HL-60 (cell line): ENCODE measurements at regions not wholly inside any gene's neighbourhood (a gene's known extent, or its start where the extent isn't known, plus 50 kb on each side); places are given as distances from the start of the nearest gene placed in this dataset.

Experiments used
- GABPA ChIP-seq: IDR thresholded peaks from 2 replicates; pipeline ENCODE4 v1.6.1; 2012; ENCODE audit warnings: low read depth
- POLR2AphosphoS5 ChIP-seq: IDR thresholded peaks from 2 replicates; pipeline ENCODE4 v1.6.1; 2012; ENCODE audit warnings: low read depth
- SPI1 ChIP-seq: IDR thresholded peaks from 2 replicates; pipeline ENCODE4 v1.6.1; 2012; ENCODE audit warnings: low read depth, mild to moderate bottlenecking, borderline replicate concordance
- TF ChIP-seq, protein P1 (sequence below): IDR thresholded peaks from one replicate; pipeline ENCODE4 v1.5.1; 2011; ENCODE audit warnings: low read length, control low read depth, inconsistent platforms; ENCODE audit not compliant: insufficient read depth

DNA sequence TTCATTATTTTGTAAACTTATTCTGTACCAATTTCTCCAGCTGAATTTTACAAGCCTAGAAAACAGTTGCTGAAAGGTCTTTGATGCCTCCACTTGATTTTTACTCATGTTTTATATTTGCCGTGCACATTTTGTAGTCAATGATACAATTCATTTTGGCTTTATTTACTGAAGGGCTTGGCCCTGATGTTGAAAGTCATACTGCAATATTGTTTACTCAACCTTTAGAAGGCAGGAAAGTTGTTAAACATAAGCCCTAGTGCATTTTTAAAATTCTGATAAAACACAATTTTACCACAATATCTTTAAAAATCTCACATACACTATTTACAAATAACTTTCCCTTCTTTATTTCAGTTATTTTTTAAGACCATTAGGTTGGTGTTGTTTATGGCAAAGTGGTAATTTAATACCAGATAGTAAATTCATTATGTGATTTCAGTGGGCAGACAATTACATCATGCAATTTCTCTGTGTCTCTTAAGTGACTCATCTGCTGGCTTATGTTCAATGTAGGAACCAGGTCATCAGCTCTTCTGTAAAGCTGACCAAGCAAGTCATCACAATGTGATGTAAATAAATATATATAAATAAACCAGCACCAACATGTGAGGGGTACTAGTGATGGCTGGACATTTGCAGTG lies 121.1 kb upstream of the SLC35B3 start:
- TF ChIP-seq, protein P1, sequence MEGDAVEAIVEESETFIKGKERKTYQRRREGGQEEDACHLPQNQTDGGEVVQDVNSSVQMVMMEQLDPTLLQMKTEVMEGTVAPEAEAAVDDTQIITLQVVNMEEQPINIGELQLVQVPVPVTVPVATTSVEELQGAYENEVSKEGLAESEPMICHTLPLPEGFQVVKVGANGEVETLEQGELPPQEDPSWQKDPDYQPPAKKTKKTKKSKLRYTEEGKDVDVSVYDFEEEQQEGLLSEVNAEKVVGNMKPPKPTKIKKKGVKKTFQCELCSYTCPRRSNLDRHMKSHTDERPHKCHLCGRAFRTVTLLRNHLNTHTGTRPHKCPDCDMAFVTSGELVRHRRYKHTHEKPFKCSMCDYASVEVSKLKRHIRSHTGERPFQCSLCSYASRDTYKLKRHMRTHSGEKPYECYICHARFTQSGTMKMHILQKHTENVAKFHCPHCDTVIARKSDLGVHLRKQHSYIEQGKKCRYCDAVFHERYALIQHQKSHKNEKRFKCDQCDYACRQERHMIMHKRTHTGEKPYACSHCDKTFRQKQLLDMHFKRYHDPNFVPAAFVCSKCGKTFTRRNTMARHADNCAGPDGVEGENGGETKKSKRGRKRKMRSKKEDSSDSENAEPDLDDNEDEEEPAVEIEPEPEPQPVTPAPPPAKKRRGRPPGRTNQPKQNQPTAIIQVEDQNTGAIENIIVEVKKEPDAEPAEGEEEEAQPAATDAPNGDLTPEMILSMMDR, result no peak
- TF ChIP-seq SPI1 (no peak), POLR2AphosphoS5 (no peak), GABPA (no peak)
